Fibroblast of skin of left quadriceps (primary cell): ENCODE measurements at regions not wholly inside any gene's neighbourhood (a gene's known extent, or its start where the extent isn't known, plus 50 kb on each side); places are given as distances from the start of the nearest gene placed in this dataset.

Source experiments
- DNase-seq, 2 experiments: peaks; one replicate each; pipeline ENCODE4 v3.0.0-alpha.2; 2013; ENCODE audit warnings: low read depth in 2 of 2

- DNase-seq = no peak
Measured at GRCh38 chr6:99219788-99220187, 129.7 kb downstream of the FAXC start.

- DNase-seq = no peak
Measured at GRCh38 chr6:99216959-99217358, 132.5 kb downstream of the FAXC start.

DNA sequence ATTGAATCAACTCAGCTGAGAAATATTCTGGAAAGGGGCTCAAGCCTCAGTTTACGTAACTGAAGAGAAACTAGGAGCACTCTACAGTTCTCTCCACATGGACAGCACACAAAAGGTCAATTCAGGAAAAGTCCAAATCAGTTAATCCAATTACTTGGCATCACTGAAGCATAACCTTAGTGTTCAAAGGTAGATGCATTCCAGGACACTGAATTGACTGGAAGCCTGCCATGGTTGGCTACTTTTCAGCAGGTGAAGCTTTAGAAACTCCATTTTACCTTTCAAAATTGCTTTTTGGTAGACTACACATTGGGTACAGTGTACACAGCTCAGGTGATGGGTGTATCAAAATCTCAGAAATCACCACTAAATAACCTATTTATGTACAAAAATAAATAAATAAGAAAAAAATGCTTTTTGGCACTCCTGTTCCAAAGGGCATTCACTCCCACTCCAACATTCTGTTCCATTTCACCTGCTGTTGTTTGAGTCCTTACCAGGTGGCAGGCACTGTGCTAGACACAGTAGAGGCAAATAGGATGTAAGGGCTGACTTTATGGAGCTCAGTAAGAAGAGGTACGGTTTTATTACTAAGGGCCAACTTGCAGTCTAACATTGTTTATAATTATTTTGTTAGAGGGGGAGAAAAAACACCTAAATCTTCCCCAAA, 153.4 kb downstream of the FAXC start:
- no peak for DNase-seq

DNA sequence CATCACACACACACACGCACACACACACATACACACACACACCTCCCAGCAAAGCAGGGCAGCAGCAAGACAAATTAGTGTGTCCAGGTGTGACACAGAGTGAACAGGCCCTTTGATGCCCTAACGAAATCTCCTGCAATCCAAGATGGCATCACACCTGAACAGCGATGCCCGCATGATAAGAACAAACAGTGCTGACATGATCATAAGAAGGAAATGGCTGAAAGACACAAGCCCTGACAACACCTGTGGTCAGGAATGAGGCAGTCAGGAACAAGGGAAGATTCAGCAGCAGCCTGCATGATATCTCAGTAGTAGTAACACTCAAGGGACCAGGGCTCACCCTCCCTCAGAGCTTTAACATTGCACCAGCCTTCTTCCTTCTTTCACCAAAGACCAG, 156.9 kb downstream of the FAXC start:
- DNase-seq = no peak

- DNase-seq = no peak
Measured at GRCh38 chr6:99189823-99190721, 159.4 kb downstream of the FAXC start.

GRCh38 chr6:99187429-99187828, 162.0 kb downstream of the FAXC start:
- no peak for DNase-seq

- DNase-seq = no peak
Measured at GRCh38 chr6:99186417-99186816, 163.1 kb downstream of the FAXC start.

- DNase-seq = no peak
Measured at GRCh38 chr6:99185525-99185924, 163.9 kb downstream of the FAXC start.

DNA sequence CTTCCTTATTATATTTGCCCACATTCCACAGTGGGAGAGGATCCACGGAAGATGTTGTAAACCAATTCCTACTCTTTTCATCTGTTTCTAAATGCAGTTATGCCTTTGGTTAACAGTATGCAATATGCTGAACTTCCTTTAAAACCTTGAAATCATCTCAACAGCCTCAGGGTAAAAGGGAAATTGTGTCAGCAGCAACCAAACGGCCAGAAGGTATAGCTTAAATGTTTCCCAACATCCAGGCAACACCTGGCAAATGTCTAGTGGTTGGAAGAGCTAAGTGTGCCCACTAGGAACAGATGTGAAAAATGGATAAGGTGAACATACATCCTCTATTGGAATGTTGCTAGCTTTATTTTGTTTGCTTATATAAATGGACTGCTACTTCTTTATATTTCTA, 164.8 kb downstream of the FAXC start:
- DNase-seq = no peak

- no peak for DNase-seq
Measured at GRCh38 chr6:99183066-99183465, 166.4 kb downstream of the FAXC start.

DNA sequence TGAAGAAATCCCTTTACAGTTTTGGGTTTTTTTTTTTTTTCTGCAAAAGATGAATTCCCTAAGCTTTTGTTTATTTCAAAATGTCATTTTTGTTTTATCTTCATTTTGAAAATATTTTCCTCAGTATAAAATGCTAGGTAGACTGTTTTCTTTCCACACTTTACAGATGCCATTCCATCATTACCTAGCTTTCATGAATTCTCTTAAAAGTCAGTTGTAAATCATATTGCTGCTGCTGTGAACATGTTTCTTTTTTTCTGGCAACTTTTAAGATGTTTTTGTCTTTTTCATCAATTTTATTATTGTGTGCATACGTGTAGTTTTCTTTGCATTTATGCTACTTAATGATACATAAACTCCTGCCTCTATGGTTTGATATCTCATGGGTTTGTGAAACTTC, 168.3 kb downstream of the FAXC start:
- DNase-seq = no peak

- no peak for DNase-seq
Measured at GRCh38 chr6:99178168-99178567, 171.3 kb downstream of the FAXC start.

GRCh38 chr6:99177736-99178135, 171.7 kb downstream of the FAXC start:
- DNase-seq = no peak

DNA sequence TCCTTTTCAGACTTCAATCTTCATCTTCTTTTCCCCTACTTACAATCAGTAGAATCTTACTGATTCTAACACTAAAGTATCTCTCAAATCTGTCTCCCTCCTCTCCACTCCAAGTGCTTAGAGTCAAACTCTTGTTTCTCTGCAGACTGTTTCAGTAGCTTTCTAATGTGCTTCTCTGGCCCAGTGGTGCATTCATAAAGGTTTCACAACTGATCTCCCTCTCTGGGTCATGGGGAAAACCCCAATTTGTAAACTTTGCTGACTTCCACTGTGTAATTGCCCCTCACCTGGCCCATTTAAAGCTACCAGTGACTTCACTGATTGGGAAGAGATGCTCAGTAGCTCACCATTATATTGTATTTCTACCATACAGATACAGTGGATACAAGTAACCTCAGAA, 183.6 kb downstream of the FAXC start:
- DNase-seq = no peak

GRCh38 chr6:99152347-99152643, 197.2 kb downstream of the FAXC start:
- DNase-seq = no peak

DNA sequence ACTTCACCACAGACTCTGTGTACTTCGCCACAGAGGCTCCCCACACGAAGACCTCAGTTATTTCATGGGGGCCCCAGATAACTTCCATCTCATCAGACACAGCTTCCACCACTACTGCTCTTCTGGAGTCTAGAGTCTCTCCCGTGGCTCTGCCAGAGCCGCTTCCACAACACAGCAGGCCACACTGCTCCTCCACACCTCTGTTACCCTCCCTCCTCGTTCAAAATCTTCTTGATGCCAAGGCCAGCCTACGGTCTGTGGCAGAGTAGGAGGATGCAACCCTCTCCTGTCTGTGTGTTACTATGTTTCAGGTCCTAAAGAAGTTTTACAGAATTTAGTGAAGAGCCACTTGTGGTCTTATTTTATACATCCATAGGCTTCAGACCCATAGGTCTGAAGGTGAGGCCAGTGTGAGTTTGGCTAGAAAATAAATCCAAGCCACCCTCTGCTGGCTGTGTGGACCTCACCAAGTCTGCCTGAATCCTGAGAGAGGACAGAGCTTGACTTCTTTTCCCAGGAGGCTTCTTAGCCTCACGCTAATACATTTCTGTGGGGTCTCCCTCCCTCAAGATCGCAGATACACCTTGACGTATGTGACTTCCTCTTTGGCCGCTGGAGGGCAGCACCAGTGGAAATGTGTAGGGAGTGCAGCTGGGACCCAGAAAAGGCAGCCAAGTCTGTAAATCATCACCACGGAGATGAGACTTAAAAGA, 197.7 kb downstream of the FAXC start:
- DNase-seq = no peak

- DNase-seq = no peak
Measured at GRCh38 chr6:99148761-99149160, 200.7 kb downstream of the FAXC start.

DNA sequence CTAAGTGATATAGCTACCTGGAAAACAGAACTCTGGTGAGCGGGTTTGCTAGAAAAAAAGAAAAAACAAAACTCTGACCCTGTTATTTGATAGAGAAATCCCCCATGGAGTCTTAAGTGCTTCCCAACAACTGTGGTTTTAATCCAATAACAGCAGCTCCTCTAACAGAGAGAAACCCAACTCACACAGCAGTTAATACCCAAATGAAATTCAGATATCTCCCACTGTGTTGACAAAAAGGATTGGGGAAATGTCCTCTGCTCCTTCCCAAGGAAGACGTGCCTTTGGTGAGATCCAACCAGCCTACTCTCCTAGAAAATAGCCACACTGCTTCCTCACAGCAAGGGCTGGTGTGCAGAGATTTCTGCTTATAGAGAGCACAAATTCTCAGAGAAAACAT, 200.4 kb upstream of the FBXL4 start:
- DNase-seq = no peak

DNA sequence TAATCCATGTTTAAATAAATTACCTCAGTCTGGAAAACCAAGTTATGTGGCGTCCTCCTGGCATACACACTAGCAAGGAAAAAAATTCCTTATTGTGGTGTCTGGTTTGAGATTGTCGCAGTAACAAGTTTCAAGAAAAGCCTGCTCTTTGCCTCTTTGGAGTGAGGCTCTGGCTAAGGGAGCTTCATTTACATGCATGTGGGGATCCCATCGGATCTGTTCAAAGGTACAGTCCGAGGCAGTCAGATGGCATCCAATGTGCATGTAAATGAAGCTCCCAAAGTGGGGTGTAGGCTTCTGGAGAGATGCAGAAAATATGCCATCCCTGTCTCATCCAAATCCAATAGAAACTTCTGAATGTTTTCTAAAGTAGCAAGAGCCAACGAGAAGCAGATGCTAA, 199.5 kb upstream of the FBXL4 start:
- no peak for DNase-seq

DNA sequence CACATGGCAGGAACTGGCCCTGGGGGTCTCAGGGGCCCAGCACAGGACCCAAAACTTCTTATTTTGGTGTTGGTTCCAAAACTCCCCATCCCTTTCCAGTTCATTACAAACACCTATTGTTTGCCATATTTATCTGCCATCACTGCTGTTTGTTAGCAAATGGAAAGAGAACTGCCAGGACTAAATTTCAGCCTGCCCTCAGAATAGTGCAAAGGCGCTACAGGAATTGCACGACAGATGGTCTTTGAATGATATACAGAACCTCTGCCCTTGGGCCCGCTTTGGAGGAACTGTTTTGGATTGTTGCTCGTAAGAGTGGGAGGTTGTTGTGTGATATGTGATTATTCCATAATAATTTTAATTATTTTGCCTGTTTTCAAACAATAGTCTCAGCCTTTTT, 199.0 kb upstream of the FBXL4 start:
- DNase-seq = no peak

DNA sequence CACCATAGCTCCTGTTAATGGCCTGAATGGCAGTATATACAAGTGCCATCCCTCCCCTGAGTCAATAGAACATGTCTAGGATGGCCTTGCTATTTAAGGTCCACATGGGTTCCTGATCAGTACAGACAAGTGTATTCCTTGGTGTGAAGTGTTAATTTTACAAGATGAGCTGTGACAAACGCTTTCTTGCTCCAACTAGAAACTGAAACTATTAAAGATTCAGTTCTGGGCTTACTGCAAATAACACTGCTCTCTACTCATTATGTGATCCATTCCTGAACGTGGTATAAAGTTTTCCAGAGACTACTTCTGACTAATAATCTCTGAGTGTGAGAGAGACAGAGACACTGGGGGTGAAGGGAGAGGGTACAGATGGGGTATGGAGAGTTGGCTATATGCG, 198.0 kb upstream of the FBXL4 start:
- no peak for DNase-seq

DNA sequence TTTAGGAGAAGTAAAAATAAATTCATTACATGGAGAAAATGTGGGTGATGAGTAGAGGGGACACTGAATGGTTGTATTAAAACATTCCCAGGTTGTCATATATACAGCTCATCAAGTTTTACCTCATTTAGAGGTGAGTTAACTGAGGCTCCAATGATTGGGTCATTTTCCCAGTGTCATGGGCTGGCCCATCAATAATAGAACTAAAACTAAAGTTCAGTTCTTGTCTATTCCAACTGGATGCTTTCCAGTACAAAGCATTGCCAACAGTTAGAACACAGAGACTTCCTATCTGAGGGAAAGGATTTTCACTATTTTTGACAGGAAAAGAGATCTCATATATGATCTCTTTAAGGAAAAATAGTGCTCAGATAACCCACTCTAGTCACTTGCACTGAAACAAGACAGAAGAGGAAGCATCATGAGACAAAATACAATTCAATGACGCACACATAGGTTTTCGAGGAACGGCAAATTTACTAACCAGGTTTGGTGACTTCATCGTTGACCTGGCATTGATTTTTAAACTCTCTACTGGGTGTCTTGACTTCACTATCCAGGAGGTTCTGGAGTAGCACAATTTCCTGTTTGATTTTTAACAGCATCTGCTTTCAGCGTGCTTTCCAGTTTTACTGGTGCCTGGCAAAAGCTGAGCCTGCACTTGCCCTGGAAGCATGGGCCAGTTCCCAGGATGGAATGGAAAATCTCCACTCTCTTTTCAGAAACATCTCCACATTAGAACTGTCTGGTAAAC, 195.5 kb upstream of the FBXL4 start:
- DNase-seq = no peak
